ENCODE measurements at regions not wholly inside any gene's neighbourhood (a gene's known extent, or its start where the extent isn't known, plus 50 kb on each side); places are given as distances from the start of the nearest gene placed in this dataset.

GRCh38 chr9:13988944-13989343, 325.0 kb downstream of the NFIB start:
- DNase-seq: no peak

GRCh38 chr9:13983607-13984006, 330.3 kb downstream of the NFIB start:
- DNase-seq: no peak

- DNase-seq: no peak
Observed at GRCh38 chr9:13979941-13980318, 334.0 kb downstream of the NFIB start.

- no peak for DNase-seq
Observed at GRCh38 chr9:13975611-13976290, 338.2 kb downstream of the NFIB start.

GRCh38 chr9:13974891-13975290, 339.1 kb downstream of the NFIB start:
- DNase-seq: no peak

GRCh38 chr9:13971966-13972655, 341.8 kb downstream of the NFIB start:
- no peak for DNase-seq

GRCh38 chr9:13971415-13971814, 342.5 kb downstream of the NFIB start:
- no peak for DNase-seq

GRCh38 chr9:13970426-13970825, 343.5 kb downstream of the NFIB start:
- DNase-seq: no peak

- no peak for DNase-seq
Observed at GRCh38 chr9:13970018-13970417, 343.9 kb downstream of the NFIB start.

GRCh38 chr9:13967438-13967837, 346.5 kb downstream of the NFIB start:
- DNase-seq: no peak

GRCh38 chr9:13967011-13967410, 346.9 kb downstream of the NFIB start:
- no peak for DNase-seq

- no peak for DNase-seq
Observed at GRCh38 chr9:13963005-13963653, 350.8 kb downstream of the NFIB start.

- DNase-seq: no peak
Observed at GRCh38 chr9:13962006-13962405, 351.9 kb downstream of the NFIB start.

GRCh38 chr9:13960011-13960765, 353.8 kb downstream of the NFIB start:
- DNase-seq: no peak

- no peak for DNase-seq
Observed at GRCh38 chr9:13958672-13959071, 355.3 kb downstream of the NFIB start.

- DNase-seq: no peak
Observed at GRCh38 chr9:13957089-13957488, 356.9 kb downstream of the NFIB start.

- no peak for DNase-seq
Observed at GRCh38 chr9:13956107-13956506, 357.8 kb downstream of the NFIB start.

GRCh38 chr9:13952906-13953305, 361.0 kb downstream of the NFIB start:
- peak; percentile 26 for DNase-seq

GRCh38 chr9:13948037-13948436, 365.9 kb downstream of the NFIB start:
- no peak for DNase-seq

GRCh38 chr9:13943176-13943575, 370.8 kb downstream of the NFIB start:
- no peak for DNase-seq

- no peak for DNase-seq
Observed at GRCh38 chr9:13942695-13943094, 371.2 kb downstream of the NFIB start.

- DNase-seq: no peak
Observed at GRCh38 chr9:13942201-13942600, 371.7 kb downstream of the NFIB start.

GRCh38 chr9:13941714-13942113, 372.2 kb downstream of the NFIB start:
- DNase-seq: no peak
